ENCODE measurements at regions not wholly inside any gene's neighbourhood (a gene's known extent, or its start where the extent isn't known, plus 50 kb on each side); places are given as distances from the start of the nearest gene placed in this dataset.

- Histone ChIP-seq H3K36me3 (ENCODE audit: insufficient read depth, low read length) (no peaks in the 10 kb centered on the region), H3K79me2 (ENCODE audit: control insufficient read depth, insufficient read depth, low read length, unreplicated experiment) (no peaks in the 10 kb centered on the region), H3K27ac (ENCODE audit: low read depth, low read length) (no peak overlapping the region), H3K4me1 (ENCODE audit: control insufficient read depth, insufficient read depth, low read length, unreplicated experiment) (no peaks in the 10 kb centered on the region), H2AFZ (ENCODE audit: low read length, unreplicated experiment) (no peak overlapping the region), H3K4me3 (ENCODE audit: low read depth, low read length) (no peak overlapping the region), H3K27me3 (ENCODE audit: insufficient read depth, low read length) (no peaks in the 10 kb centered on the region)
These were observed 52.6 kb upstream of the CDH8 start for GRCh38 chr16:62088731-62089410.

Measured in ACC112 (cell line).